Hematopoietic multipotent progenitor cell treated with erythropoietin and hydrocortisone succinate and interleukin-3 and kit ligand, for 8 days (in vitro differentiated cells): ENCODE measurements at regions not wholly inside any gene's neighbourhood (a gene's known extent, or its start where the extent isn't known, plus 50 kb on each side); places are given as distances from the start of the nearest gene placed in this dataset.
"Not testable (repeated sequence)": the region's sequence is repeated elsewhere in the genome, so short reads cannot be mapped to it uniquely, and the experiment has no call there.

Experiments used
- DNase-seq: peaks from one replicate; pipeline ENCODE4 v3.0.0-alpha.2; 2015

- no peak for DNase-seq
These were observed 394.9 kb upstream of the RGS17 start for GRCh38 chr6:153525998-153526397.

GRCh38 chr6:153523390-153523789 lies 392.3 kb upstream of the RGS17 start:
- no peak for DNase-seq

GRCh38 chr6:153511896-153512496 lies 380.9 kb upstream of the RGS17 start:
- peak; percentile 37 for DNase-seq

DNA sequence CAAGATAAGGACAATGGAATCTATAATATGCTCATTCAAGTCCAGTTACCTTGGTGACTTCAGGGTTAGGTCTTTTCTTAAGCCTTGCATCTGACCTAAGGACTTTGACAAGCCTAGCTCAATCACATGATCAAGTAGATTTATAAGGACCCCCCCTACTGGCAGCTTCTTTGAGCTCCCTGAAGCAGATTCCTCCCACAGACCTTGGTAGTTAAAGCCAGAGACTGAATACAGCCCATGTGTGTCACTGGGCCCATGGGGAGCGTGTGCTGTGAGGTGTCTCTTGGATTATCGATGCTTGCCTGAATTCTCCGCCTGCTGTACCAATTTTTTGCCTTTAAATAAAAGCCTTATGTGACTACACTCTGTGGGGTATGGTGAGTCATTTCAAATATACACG lies 372.7 kb upstream of the RGS17 start:
- peak; percentile 4 for DNase-seq

DNA sequence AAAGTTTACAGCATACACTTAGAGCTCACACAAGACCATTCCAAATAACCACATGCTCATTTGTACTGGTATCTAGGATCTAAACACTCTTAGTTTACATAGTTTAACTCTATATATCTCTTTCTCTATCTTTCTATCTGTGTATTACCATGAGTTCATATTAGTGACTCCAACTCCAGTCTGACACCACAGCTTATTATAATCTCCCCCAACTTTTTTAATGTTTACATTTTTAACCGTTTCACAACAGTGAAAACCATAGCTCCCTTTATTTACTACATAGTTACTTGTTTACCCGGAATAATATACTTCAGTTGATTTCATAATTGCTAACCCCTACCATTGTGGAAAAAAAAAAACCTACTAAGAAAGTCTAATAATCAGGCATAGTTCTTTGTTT lies 362.4 kb upstream of the RGS17 start:
- no peak for DNase-seq

DNA sequence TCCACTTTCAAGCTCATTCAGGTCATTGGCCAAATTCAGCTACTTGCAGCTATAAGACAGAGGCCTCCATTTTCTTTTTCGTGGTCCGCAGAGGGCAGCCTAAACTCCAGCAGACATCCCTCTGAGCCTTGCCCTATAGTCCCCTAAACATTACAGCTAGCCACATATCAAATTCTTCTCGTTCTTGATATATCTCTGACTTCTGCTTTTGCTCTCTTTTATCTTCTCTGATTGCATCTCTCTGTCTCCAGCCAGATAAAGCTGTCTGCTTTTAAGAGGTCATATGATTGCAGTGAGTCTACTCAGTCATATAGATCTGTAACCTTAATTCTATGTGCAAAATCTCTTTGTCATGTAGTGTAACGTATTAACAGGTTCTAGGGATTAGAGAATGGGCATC lies 358.4 kb upstream of the RGS17 start:
- no peak for DNase-seq

DNA sequence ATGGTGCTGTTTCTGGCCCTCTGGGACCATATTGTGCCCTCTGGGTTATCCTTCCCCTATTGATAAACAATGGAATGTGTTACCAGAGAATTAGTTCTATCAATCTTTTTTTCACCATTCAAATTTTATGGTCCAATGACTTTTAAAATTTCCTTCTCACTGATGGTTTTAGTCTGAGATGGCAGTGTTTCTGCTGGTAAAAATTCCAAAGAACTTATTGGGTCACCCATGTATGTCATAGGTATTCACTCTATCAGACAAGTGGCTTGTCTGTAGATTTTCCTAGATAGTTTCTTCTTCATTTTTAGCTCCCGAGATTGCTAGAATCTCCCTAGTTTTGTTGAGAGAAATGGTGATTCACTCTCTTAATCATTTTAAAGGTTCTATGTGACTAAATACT lies 357.2 kb upstream of the RGS17 start:
- no peak for DNase-seq

DNA sequence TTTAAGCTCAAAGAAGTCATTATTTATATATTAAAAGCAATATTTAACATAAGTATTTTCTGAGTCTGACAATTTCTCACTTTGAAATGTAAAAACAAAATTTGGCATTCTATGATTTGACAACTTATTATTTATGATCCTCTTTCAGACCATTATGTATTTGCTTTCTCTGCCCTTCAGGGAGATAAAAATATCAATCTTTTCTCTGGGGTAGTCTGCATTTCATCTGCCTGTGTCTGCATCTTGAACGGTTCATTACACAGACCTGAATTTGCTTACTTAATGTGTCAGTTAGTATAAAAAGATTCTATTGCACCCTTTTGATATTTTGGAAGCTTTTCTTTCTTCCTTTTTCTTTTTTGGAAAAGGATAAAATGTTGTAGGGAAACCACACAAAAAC lies 354.0 kb upstream of the RGS17 start:
- no peak for DNase-seq

- DNase-seq: no peak
These were observed 353.0 kb upstream of the RGS17 start for GRCh38 chr6:153484056-153484455.

DNA sequence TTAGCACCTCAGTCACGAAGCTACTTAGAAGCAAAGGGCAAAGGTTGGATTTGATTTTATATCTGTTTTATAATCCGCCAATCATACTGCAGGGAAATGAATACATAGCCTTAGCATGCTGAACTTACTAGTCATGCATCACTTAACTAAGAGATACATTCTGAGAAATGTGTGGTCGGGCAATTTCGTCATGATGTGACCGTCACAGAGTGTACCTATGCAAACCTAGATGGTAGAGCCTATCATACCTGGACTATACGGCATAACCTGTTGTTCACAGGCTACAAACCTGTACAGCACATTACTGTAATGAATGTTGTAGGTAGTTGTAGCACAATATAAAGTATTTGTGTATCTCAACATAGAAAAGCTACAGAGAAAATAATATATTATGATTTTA lies 345.2 kb upstream of the RGS17 start:
- no peak for DNase-seq

- DNase-seq: no peak
These were observed 334.0 kb upstream of the RGS17 start for GRCh38 chr6:153465050-153465449.

GRCh38 chr6:153449279-153449678 lies 318.2 kb upstream of the RGS17 start:
- DNase-seq: no peak

DNA sequence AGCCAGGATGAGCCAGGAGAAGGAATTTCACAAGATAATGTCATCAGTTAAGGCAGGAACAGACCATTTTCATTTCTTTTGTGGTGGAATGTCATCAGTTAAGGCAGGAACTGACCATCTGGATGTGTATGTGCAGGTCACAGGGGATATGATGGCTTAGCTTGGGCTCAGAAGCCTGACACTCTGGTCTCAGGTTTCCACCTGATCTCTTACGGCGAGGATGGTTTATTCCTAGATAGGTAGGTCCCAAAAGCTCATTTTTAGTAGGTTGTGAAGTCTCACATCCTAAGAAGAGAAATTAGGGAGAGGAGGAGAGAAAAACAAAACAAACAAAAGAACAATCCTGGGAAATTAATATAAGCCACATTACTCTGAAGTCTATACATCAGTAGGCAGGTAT lies 311.7 kb upstream of the RGS17 start:
- DNase-seq: not testable (repeated sequence)

DNA sequence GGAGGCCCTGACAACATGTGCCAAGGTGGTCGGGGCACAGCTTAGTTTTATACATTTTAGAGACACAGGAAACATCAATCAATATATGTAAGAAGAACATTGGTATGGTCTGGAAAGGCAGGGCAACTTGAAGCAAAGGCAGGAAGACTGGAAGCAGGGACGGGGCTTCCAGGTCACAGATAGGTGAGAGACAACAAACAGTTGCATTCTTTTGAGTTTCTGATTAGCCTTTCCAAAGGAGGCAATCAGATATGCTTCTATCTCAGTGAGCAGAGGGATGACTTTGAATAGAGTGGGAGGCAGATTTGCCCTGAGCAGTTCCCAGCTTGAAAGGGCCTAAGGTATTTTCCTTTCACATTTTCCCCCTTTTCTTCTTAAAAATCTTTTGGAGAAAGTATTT lies 311.0 kb upstream of the RGS17 start:
- no peak for DNase-seq

GRCh38 chr6:153437193-153437592 lies 306.1 kb upstream of the RGS17 start:
- no peak for DNase-seq

DNA sequence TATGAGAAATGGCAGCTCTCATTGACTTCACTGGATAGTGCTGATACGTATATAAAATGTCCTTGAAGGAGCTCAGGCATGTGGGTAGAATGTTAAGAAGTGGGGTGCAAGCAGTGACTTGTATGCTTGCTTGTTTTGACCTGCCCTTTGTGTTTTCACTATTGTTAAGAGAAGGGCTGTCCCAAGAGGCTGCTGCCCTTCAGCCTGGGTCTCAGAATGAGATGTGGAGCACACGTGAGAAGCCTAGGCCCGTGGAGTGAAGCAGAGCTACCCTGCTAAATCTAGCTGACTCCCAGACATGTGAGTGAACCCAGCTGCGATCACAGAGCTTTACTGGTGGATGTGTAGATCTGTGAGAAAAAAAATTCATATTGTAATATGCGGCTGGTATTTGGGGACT lies 305.3 kb upstream of the RGS17 start:
- no peak for DNase-seq

DNA sequence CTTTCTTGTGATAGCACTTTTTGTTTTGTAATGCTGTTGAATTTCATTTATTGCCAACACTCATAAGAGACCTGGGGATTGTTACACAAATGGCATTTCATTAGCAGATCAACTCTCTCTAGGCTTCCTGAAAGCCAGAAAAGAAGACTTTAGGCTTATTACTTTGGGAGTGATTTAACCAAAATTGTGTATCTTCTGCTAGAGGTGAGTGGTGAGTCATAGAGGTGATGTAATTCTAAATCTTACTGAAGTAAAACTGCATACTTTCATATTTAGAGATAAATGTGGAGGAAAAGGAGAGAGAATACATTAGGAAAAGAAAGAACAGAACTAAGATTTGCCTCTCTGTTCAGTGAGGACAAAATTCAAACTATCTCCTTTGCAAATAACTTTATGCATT lies 304.7 kb upstream of the RGS17 start:
- DNase-seq: no peak

DNA sequence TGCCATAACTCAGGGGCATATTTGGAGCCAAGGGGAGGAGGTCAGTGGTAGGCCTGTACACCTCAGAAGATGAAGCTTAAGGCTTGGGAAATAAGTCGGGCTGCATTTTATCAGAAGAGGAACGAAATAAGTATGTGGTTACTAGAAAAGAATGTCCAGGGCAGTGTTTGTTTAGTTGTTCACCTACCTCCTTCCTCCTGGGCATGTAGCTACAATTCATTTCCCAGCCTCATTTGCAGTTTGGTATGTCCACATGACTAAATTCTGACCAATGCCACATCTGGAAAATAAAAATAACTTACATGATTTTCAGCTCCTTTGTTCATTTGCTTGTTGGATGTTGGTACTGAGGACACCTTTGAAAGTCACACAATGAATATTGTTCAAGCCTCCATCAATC lies 294.5 kb upstream of the RGS17 start:
- no peak for DNase-seq

- no peak for DNase-seq
These were observed 293.8 kb upstream of the RGS17 start for GRCh38 chr6:153424719-153425400.

GRCh38 chr6:153412519-153412918 lies 281.4 kb upstream of the RGS17 start:
- no peak for DNase-seq

GRCh38 chr6:153411070-153411648 lies 280.1 kb upstream of the RGS17 start:
- DNase-seq: no peak

- DNase-seq: no peak
These were observed 274.8 kb upstream of the RGS17 start for GRCh38 chr6:153405931-153406330.

GRCh38 chr6:153401751-153402150 lies 270.7 kb upstream of the RGS17 start:
- DNase-seq: no peak

- DNase-seq: no peak
These were observed 261.1 kb upstream of the RGS17 start for GRCh38 chr6:153392156-153392555.

- no peak for DNase-seq
These were observed 242.8 kb upstream of the RGS17 start for GRCh38 chr6:153373869-153374268.
